GM20000 (cell line): ENCODE measurements at regions not wholly inside any gene's neighbourhood (a gene's known extent, or its start where the extent isn't known, plus 50 kb on each side); places are given as distances from the start of the nearest gene placed in this dataset.

Experiments used
- DNase-seq: peaks from one replicate; pipeline ENCODE4 v3.0.0; 2012; ENCODE audit warnings: low spot score
- TF ChIP-seq, protein P1 (sequence below): IDR thresholded peaks from 2 replicates; pipeline ENCODE4 v1.5.1; 2012; ENCODE audit warnings: mild to moderate bottlenecking, control low read depth; ENCODE audit errors: extremely low read depth, missing control alignments

DNA sequence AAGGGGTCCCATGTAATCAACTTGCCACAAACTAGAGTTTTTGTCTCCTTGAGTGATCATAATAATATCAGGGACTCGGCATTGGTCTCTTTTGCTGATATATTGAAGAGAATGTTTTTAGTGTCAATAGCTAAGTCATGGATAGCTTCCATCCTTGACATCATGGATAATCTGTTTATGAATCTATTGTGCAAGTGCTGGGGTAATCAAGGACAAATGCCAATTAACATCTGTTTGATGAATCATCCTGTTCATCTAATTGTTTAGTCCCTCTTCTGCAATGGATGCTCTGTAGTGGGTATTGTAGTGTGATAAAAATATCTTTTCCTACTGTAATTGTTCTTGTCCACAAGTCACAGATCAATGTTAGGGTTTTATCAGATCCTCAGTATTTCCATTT is 607.5 kb upstream of the SEMA6A start:
- TF ChIP-seq, protein P1, sequence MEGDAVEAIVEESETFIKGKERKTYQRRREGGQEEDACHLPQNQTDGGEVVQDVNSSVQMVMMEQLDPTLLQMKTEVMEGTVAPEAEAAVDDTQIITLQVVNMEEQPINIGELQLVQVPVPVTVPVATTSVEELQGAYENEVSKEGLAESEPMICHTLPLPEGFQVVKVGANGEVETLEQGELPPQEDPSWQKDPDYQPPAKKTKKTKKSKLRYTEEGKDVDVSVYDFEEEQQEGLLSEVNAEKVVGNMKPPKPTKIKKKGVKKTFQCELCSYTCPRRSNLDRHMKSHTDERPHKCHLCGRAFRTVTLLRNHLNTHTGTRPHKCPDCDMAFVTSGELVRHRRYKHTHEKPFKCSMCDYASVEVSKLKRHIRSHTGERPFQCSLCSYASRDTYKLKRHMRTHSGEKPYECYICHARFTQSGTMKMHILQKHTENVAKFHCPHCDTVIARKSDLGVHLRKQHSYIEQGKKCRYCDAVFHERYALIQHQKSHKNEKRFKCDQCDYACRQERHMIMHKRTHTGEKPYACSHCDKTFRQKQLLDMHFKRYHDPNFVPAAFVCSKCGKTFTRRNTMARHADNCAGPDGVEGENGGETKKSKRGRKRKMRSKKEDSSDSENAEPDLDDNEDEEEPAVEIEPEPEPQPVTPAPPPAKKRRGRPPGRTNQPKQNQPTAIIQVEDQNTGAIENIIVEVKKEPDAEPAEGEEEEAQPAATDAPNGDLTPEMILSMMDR, result no peak
- no peak for DNase-seq

DNA sequence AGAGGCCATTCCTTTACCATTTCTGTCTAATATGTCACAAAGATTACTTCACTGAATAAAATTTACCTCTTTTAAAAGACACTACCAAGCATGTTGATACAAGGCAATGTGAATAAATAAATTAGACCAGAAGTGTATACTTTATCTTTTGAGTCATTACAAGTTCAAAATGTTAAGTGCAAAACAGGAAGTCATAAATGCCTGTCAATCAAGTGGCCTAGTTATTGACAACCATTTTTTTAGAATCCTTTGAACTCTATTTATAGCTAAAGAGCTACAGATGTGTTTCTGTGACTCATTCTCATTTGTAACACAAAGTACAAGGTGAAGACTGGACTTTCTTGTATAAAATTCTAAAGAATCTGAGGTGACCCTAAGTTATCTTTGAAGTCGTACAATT is 602.7 kb upstream of the SEMA6A start:
- no peak for DNase-seq
- TF ChIP-seq, protein P1, result no peak

DNA sequence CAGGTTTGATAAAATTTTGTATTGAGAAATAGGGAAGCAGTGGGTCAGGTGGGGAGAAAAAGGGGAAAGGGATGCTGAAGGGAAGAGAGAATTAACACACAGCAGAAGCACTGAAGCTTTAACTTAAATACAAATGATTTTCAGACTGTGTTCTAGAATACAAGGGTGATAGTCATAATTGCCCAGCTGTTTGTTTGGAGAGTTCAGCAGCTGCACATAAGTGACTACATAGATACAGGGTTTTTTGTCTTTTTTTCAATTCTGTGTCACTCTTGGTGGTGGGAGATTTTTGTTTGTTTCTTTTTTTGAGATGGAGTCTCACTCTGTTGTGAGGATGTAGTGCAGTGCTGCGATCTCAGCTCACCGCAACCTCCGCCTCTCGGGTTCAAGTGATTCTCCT is 590.4 kb upstream of the SEMA6A start:
- TF ChIP-seq, protein P1, result no peak
- no peak for DNase-seq

DNA sequence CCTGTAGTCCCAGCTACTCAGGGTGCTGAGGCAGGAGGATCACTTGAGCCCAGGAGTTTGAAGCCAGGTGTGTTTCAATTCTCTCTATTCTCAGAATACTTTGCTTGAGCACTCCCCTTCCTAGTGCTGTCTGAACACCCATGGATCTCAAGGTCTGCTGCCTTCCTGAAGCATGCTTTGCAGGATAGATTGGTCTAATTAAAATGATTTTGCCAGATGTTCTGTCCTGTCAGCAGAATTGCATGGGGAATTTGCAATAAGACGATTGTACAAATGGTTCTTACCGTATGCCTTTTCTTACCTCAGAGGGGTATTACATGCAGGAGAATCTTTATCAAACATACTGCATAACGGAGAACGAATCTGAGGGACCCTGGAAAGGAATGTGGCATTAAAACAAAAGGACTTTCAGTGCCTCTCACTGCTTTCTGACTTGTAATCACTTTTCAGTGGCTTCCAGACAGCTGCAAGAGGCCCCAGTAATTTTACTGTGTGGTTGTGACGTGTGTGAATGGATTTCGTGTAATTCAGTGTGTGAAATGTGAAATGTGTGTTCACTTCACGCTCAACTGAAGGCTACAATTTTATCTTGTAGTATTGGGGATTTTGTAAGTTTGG is 587.2 kb upstream of the SEMA6A start:
- TF ChIP-seq, protein P1, result no peak
- no peak for DNase-seq

DNA sequence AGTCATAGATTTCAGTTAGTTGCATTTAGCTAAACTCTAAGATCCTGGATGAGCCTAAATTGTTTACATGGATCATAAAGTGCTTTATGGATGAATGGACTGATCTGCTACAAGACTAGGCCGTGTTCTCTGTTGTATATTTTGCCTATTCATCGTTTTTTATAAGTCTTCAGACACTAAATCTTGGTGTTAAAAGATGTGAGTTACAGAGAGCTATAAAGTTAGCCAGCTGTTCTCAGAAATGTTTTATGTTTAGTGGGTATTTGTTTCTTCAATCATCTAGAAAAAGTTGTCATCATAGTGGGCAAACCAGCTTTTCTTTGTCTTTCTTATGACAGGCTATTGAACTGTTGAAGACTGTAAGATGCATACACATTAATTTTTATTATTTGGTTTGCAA is 585.8 kb upstream of the SEMA6A start:
- TF ChIP-seq, protein P1, result no peak
- no peak for DNase-seq

DNA sequence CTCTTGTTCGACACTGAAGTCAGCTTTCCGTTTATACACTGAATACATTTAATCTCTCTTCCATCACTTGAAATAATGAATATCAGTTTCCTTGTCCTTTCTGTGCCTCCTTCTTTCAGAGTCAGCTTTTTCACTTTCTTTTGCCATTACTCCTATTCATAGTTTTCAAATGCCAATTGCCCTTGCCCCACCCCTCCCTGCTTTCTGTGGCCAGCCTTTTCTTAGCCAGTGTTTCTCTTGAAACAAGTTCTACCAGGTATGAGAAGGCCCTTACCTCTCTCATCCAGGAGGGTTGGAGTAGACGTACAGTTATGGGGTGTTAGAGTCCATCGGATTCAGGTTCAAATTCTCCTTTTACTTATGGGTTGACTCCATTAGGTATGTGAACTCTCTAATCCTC is 574.7 kb upstream of the SEMA6A start:
- TF ChIP-seq, protein P1, result no peak
- DNase-seq, result no peak

DNA sequence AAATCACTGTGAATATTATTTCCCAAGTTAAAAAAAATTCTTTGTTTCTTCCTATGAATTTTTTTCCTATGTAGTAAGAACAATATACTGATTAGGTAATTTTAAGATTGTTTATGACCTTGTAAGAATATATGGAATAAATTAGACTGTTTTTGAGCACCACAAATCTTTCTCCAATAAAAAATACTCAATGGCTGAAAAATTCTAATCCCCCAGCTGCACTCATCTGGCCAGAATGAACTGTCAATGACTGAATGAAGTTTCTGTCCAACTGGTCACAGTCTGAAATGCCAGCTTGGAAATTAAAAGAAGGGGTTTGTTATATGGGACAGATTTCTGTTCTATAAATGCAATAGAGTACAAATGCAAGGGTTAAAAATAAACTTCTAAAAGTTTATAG is 569.5 kb upstream of the SEMA6A start:
- TF ChIP-seq, protein P1, result no peak
- no peak for DNase-seq

DNA sequence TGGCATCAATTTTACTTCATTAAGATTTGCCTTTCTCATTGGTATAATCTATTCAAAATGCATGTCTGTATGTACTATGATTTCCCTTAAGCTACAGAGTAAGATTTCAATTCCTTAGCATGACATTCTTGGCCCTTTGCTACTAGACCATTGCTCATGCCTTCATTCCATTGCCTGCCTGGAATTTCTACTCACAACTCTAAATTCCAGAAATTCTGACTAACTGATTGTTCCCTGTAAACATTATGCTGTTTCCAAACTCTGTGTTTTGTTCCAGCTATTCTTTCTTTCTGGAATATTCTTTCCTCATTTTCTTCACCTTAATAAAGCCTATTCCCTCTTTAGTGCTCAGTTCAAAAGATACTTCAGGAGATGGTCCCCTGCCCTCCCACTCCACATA is 568.8 kb upstream of the SEMA6A start:
- no peak for DNase-seq
- TF ChIP-seq, protein P1, result no peak
